Kasumi-1 (cell line): ENCODE measurements at regions not wholly inside any gene's neighbourhood (a gene's known extent, or its start where the extent isn't known, plus 50 kb on each side); places are given as distances from the start of the nearest gene placed in this dataset.
A peak's percentile ranks its signal among the peaks of the same experiment; 100 is the strongest.
"Not testable (repeated sequence)": the region's sequence is repeated elsewhere in the genome, so short reads cannot be mapped to it uniquely, and the experiment has no call there.

Experiments
- DNase-seq, 2 experiments: peaks; one replicate each; lab custom pipeline; 2025; lab: John Stamatoyannopoulos, UW

- DNase-seq: not testable (repeated sequence)
Observed at GRCh38 chr7:116373229-116373628, 126.3 kb upstream of the CAV2 start.

GRCh38 chr7:116377721-116378120 lies 121.8 kb upstream of the CAV2 start:
- no peak for DNase-seq

DNA sequence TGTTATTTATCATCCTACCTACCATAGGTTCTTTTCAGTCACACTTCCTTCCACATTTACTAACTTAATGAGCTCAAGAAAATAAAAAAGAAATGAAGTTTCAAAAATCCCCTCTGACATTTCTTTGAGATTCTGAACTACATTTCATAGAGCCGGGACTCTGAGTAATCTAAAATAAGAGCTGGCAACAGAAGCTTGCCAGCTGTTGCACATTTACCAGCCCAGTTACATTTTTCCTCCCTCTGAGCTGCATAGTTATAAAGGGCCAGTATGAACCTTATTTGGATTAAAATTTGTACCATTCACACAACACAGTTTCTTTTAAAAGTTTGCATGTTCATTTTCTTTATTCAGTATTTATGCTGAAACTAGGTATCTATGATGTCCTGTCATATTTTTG lies 119.5 kb upstream of the CAV2 start:
- no peak for DNase-seq

- DNase-seq: no peak
Observed at GRCh38 chr7:116382375-116382774, 117.2 kb upstream of the CAV2 start.

- DNase-seq: no peak
Observed at GRCh38 chr7:116384936-116385635, 114.5 kb upstream of the CAV2 start.

DNA sequence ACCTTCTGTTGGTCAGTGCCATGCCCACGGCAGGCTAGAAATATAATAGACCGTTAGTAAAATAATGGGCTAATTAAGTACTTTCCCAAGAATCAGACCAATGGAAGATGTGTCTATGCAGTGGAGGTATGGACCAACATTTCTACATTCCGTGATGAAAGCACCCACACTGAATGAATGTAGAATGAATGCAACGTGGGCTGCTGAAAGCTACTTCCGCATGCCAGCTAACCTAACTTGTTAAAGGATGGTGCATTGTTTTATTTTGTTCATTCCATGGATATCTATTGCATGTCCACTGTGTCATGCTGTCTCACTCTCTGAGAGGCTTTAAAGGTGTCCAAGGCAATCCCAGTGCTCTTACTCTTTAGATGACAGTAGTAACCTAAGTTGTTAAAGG lies 112.9 kb upstream of the CAV2 start:
- no peak for DNase-seq

- DNase-seq: no peak
Observed at GRCh38 chr7:116390363-116390762, 109.2 kb upstream of the CAV2 start.

GRCh38 chr7:116392806-116393205 lies 106.7 kb upstream of the CAV2 start:
- DNase-seq: no peak

DNA sequence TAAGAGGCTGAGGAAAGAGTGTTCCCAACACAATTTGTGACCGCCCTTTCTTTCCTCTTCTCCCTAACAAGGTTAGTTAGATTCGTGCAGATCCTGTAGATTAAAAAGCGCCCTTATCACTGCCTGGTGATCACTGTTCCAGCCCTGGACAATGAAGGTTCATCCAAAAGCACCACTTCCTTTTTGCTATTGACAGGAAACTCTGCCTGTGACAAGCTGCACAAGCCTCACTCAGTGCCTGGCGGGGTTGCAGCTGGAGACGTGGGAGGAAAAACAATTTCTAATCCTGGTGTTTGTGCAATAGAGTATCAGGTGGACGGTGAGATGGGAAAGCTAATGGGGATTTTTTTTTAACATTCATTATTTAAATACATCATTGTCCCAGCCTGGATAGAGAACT lies 105.9 kb upstream of the CAV2 start:
- DNase-seq: peak; percentile 46 to 55

DNA sequence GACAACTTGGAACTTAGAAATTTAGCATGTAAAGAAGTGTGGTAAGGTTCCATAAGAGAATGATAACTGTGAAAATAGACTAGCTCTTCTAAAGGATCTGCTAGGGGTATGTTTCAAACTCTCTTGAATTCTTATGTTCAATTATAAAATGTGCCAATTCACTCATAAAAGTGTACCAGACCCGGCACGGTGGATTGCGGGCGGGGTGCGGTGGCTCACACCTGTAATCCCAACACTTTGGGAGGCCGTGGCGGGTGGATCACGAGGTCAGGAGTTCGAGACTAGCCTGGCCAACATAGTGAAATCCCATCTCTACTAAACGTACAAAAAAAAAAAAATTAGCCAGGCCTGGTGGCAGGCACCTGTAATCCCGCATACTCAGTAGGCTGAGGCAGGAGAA lies 105.4 kb upstream of the CAV2 start:
- no peak for DNase-seq

DNA sequence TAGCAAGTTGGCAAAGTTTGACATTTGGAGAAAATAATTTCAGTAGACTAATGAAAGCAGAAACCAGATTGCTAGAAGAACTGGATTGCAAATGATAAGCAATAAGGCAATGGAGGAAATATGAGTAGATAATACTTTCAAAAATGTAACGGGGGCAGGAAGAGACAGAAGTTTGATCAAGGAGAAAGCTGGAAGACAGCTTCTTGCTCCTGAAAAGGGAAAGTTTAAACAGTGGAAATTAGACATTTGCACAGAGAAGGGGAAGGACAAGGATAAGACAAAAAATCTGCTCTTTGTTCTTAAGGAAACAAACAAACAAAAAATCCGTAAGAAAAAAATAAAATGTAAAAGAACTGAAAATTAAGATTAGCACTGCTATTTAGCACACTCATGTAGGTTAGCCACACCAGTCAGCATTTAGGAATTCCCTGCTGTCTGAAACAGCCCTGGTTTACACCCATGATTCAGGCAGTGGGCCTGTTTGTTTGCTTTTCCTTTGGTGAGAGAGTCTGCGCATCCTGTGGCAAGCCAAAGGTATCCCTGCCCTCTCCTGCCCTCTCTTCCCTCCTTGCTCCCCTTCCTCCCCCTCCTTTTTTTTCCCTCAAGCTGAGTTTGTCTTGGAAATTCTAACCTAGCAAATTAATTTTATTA lies 104.3 kb upstream of the CAV2 start:
- DNase-seq: no peak

DNA sequence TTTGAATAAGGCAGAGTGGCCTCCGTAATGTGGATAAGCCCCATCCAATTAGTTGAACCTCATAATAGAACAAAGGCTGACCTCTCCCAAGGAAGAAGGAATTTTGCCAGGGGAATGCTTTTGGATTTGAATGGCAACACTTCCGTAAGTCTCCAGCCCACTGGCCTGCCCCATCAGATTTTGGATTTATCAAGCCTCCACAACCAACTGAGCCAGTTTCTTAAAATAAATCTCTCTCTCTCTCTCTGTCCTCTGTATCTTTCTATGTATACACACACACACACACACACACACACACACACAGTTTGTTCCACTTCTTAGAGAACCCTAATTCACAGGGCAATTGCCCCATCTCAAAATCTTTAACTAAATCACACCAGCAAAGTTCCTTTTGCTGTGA lies 100.9 kb upstream of the CAV2 start:
- no peak for DNase-seq

GRCh38 chr7:116399819-116400218 lies 99.7 kb upstream of the CAV2 start:
- no peak for DNase-seq

GRCh38 chr7:116400522-116400921 lies 99.0 kb upstream of the CAV2 start:
- DNase-seq: no peak

DNA sequence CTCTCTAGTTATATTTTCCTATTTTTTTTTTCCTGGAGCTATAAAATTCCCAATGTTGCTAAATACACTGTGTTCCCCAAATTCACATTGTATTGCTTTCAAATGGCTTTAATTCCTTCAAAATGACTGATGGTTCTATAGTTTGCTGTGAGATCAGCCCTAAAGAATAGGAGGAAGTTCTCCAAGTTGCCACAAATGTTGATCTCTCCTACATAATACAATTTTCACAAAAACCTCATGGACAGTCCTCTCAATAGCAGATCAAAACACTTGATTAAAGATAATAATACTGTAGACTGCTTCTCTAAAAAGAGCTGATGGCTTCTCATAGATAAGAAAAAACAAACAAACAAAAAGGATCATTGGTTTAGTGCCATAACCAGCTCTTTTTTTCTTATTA lies 97.8 kb upstream of the CAV2 start:
- DNase-seq: no peak

DNA sequence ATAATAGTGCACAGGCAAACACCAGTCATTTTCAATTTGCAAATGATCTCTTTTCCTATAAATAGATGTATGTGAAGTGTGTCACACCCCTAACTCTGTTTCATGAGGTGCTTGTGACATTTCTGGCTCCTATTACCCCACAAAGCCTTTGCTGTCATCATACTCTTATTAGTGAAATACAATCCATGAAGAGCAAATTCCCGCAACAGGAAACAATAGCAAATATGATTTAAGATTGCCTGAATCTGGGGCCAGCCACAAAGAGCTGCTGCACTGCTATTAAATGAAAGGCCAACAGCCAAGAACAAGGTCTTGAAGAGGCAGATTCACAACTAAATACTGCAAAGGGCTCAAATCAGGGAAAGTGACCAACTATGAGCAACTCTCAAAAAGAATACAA lies 96.3 kb upstream of the CAV2 start:
- DNase-seq: no peak

DNA sequence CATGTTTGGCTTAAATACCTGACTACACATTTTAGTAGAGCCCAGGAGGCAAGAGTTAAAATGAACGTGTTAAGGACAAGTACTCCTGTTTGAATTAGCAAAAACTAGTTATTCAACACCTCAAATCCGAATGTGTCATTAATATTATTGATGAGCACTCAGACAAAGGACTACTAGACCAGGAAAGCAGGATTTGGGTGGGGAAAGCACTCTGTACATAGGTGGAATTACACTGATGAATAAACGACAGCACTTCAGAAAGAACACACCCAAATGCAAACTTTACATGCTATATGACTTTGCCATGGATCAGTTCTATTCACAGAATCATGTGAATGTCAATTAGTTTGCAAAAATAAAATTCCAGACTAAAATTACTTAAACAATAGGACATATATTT lies 95.1 kb upstream of the CAV2 start:
- no peak for DNase-seq

DNA sequence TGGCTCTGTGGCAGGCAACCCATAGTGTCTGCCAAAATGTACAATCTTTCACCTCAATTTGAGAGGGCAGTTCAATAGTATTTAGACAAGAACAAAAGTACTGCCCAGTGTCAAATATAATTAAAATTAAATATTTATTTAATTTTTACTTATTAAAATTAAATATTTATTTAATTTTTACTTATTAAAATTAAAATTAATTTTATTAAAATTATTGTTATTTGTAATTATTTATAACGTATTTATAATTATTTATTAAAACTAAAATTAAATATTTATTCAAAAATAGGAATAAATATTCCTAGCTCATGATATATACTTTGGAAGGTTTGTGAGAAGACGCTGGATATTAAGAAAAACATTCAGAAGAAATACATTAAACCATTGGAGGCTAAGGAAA lies 93.7 kb upstream of the CAV2 start:
- DNase-seq: no peak

DNA sequence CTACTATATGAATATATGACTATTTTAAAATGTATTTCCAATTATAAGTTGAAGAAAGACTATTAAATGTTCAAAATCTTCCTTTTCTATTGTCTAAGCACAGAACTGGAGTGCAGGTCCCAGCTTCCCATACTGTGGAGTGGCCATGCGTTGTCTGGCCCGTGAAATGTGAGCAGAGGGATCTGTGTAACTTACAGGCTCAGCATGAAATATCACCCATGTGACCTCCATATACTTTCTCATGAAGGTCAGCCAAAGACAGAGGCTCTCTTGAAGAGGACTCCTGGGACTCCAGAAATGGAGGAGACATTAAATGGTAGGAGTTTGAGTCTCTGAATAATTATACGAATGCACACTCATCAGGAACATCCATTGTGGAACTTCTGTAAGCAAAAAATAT lies 92.4 kb upstream of the CAV2 start:
- DNase-seq: no peak

DNA sequence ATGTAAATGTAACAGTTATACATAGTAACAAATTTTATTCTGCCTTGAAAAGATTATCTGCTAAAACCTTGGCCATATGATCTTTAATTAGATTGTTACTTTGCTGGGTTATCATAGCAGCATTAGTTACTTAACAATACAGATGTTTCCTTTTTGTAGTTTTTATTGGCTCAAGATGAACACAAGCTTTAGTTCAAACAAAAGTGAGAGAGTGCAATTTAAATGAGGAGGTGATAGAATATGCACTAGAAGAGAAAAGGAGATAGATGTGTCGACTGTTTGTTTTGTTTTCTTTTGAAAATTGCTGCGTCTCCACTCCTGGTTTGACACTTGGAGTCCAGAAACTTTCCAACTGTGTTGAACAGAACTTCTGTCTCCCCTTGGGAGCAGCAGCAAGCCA lies 91.4 kb upstream of the CAV2 start:
- DNase-seq: no peak

DNA sequence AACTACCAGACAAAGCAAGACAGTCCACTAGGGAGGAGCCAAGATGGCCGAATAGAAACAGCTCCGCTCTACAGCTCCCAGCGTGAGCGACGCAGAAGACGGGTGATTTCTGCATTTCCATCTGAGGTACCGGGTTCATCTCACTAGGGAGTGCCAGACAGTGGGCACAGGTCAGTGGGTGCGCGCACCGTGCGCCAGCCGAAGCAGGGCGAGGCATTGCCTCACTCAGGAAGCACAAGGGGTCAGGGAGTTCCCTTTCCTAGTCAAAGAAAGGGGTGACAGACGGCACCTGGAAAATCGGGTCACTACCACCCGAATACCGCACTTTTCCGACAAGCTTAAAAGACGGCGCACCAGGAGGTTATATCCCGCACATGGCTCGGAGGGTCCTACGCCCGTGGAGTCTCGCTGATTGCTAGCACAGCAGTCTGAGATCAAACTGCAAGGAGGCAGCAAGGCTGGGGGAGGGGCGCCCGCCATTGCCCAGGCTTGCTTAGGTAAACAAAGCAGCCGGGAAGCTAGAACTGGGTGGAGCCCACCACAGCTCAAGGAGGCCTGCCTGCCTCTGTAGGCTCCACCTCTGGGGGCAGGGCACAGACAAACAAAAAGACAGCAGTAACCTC lies 90.6 kb upstream of the CAV2 start:
- DNase-seq: not testable (repeated sequence)

GRCh38 chr7:116410694-116411093 lies 88.8 kb upstream of the CAV2 start:
- not testable (repeated sequence) for DNase-seq

DNA sequence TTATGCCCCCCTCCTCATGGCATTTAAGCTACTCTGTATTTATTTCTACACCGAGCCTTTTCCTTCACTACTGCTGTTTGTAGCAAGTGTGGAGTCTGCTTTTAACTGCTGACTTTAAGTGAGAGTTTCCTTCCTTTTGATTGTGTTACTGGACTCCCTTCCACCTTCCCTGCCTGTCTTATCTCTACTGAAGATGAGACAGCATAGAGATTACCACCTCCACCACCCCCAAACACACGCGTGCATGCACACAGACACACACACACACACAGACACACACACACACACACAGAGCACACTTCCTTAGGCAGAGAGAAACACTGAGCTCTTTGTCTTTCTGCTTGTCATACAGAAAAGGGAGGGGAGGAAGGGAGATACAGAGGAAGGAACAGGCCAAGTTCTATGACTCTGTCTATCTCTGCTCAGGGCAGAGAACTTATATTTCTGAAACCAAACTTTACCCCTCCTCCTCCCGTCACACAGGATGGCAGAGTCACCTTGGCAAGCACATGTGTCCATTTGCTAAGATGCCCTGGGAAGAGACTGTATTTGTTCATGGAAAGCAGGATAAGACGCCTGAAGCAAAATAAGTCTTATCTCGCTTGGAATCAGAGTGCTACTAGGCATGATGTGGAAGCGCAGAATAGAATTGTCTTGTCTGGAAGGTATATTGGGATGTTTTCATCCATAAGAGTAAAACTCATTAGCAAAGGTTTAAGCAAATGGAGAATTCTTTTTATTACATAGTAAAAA lies 81.8 kb upstream of the CAV2 start:
- peak; percentile 29 to 37 for DNase-seq
